Gastroesophageal sphincter (tissue), 3 donors: ENCODE measurements at regions not wholly inside any gene's neighbourhood (a gene's known extent, or its start where the extent isn't known, plus 50 kb on each side); places are given as distances from the start of the nearest gene placed in this dataset.

Source experiments
- EP300 ChIP-seq: sonication (generic); formaldehyde crosslinking; IDR thresholded peaks from one replicate; pipeline ENCODE4 v1.6.1; 2017; ENCODE audit warnings: antibody characterized with exemption, mild to moderate bottlenecking
- POLR2A ChIP-seq, 2 donors: fragments of 450-650 bp; IDR thresholded peaks; one replicate each; pipeline ENCODE4 v1.6.1; 2017; ENCODE audit warnings: antibody characterized with exemption in 2 of 2, mild to moderate bottlenecking in 2 of 2, moderate library complexity in 1 of 2
- TF ChIP-seq, protein P1 (sequence below), 4 experiments: fragments of 200-600 bp in 2 of 4; fragments of 450-650 bp in 2 of 4; sonication (generic) in 1 of 4; IDR thresholded peaks; one replicate each; pipeline ENCODE4 v1.5.1; 2017 to 2019; ENCODE audit warnings: antibody characterized with exemption in 4 of 4, mild to moderate bottlenecking in 2 of 4, moderate library complexity in 2 of 4

DNA sequence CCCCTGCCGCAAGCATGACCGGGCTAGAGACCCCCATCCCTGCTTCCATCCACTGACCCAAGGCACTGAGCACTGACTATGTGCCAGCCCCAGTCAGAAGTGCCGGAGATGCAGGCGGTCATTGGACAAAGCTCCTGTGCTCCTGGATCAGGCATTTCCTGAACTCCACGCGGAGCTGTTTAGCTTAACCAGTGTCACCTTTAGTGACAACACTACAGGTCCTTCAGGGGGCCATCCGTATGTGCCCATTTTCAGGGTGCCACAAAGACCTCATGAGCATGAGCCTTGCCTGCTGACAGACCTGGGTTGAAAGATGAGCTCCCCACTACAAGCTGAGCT lies 63.0 kb upstream of the FGF3 start:
- TF ChIP-seq, protein P1, sequence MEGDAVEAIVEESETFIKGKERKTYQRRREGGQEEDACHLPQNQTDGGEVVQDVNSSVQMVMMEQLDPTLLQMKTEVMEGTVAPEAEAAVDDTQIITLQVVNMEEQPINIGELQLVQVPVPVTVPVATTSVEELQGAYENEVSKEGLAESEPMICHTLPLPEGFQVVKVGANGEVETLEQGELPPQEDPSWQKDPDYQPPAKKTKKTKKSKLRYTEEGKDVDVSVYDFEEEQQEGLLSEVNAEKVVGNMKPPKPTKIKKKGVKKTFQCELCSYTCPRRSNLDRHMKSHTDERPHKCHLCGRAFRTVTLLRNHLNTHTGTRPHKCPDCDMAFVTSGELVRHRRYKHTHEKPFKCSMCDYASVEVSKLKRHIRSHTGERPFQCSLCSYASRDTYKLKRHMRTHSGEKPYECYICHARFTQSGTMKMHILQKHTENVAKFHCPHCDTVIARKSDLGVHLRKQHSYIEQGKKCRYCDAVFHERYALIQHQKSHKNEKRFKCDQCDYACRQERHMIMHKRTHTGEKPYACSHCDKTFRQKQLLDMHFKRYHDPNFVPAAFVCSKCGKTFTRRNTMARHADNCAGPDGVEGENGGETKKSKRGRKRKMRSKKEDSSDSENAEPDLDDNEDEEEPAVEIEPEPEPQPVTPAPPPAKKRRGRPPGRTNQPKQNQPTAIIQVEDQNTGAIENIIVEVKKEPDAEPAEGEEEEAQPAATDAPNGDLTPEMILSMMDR (IDR thresholded peaks at IDR 0.05): no peak
- TF ChIP-seq POLR2A (IDR thresholded peaks at IDR 0.05) (no peak), EP300 (no peak)
